ENCODE measurements at regions not wholly inside any gene's neighbourhood (a gene's known extent, or its start where the extent isn't known, plus 50 kb on each side); places are given as distances from the start of the nearest gene placed in this dataset.

DNA sequence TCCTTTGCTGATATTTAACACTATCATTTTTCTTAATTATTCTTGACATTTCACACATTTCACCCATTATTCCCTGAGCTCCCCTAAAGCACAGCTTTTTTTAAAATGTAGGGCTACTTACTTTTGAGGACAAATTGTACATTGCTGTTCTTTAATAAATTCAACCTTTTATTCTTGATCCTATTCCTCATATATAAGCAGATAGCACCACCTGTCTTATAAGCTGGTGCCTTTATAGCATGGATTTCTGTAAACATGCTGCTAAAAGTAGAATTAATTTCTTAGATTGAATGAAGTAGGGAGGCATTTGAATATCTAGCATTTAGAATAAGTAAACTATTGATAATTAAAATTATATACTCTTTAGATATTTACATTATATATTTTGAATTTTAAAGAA is 603.4 kb upstream of the PCDH9 start:
- no peaks in the 10 kb centered on the region for H3K4me1 ChIP-seq (ENCODE audit: control insufficient read depth in 1 of 2, insufficient read depth in 2 of 2, low read length in 2 of 2)
- no peaks in the 10 kb centered on the region for H3K27me3 ChIP-seq (ENCODE audit: low read depth, low read length)
- H3K27ac ChIP-seq (ENCODE audit: low read length), result no peak overlapping the region
- no peaks in the 10 kb centered on the region for H3K9me3 ChIP-seq (ENCODE audit: control insufficient read depth in 1 of 2, low read length in 2 of 2)
- no peak overlapping the region for H3K4me3 ChIP-seq (ENCODE audit: low read depth in 1 of 2, low read length in 2 of 2)
- H3K36me3 ChIP-seq (ENCODE audit: control insufficient read depth in 1 of 2, insufficient read depth in 2 of 2, low read length in 2 of 2), result no peaks in the 10 kb centered on the region

DNA sequence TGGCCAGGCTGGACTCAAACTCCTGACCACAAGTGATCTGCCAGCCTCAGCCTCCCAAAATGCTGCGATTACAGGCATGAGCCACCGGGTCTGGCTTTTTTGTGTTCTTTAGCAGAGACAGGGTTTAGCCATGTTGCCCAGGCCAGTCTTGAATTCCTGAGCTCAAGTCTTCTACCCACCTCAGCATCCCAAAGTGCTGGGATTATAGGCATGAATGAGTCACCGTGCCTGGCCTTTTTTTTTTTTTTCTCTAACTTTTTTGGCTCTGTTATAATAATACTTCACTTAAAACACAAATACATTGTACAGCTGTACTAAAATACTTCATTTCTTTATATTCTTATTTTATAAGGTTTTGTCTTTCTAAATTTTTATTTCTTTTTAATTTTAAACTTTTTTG is 599.5 kb upstream of the PCDH9 start:
- H3K36me3 ChIP-seq (ENCODE audit: control insufficient read depth in 1 of 2, insufficient read depth in 2 of 2, low read length in 2 of 2), result no peaks in the 10 kb centered on the region
- H3K27me3 ChIP-seq (ENCODE audit: low read depth, low read length), result no peaks in the 10 kb centered on the region
- H3K4me3 ChIP-seq (ENCODE audit: low read depth in 1 of 2, low read length in 2 of 2), result no peak overlapping the region
- H3K27ac ChIP-seq (ENCODE audit: low read length), result no peak overlapping the region
- peaks cover 0 to 2% of the 10 kb centered on the region in 2 donors for H3K9me3 ChIP-seq (ENCODE audit: control insufficient read depth in 1 of 2, low read length in 2 of 2)
- no peaks in the 10 kb centered on the region for H3K4me1 ChIP-seq (ENCODE audit: control insufficient read depth in 1 of 2, insufficient read depth in 2 of 2, low read length in 2 of 2)

DNA sequence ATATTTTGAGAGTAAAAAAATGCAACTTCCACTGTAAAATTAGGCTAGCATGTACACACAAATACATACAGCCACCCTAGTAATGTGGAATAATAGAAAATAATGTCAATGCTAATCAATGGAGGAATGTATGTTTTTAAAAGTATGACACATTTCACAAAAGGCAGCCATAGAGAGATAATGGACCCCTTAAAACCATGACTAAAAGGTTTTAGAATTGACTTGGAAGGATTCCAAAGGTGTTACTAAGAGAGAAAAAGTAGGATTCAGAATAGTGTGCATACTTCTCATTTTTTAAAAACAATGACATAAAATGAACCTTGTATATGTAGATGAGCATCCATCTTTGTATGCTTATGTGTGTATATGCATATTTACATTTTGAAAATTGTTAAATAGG is 597.9 kb upstream of the PCDH9 start:
- Histone ChIP-seq H3K36me3 (ENCODE audit: control insufficient read depth in 1 of 2, insufficient read depth in 2 of 2, low read length in 2 of 2) (no peaks in the 10 kb centered on the region), H3K4me1 (ENCODE audit: control insufficient read depth in 1 of 2, insufficient read depth in 2 of 2, low read length in 2 of 2) (no peaks in the 10 kb centered on the region), H3K9me3 (ENCODE audit: control insufficient read depth in 1 of 2, low read length in 2 of 2) (peaks cover 0 to 2% of the 10 kb centered on the region in 2 donors), H3K4me3 (ENCODE audit: low read depth in 1 of 2, low read length in 2 of 2) (no peak overlapping the region), H3K27me3 (ENCODE audit: low read depth, low read length) (no peaks in the 10 kb centered on the region), H3K27ac (ENCODE audit: low read length) (no peak overlapping the region)

DNA sequence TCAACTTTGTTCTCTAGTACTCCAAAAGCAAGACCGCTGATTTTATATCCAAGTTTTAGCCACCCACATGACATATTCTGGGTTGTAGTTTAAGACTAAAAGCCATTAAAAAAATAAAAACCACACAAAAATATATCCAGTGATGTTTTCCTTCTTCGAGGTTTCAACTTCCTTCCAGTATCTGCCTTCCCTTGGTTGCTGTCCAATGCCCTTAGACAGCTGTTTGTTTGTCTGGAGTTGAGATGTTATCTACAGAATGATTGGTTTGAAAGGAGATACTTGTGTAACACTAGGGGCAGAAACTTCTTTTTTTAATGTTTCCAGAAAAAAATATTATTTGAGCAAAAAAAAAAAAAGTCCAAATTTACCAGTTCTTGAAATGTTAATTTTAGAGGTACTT is 591.5 kb upstream of the PCDH9 start:
- H3K36me3 ChIP-seq (ENCODE audit: control insufficient read depth in 1 of 2, insufficient read depth in 2 of 2, low read length in 2 of 2), result no peaks in the 10 kb centered on the region
- H3K4me3 ChIP-seq (ENCODE audit: low read depth in 1 of 2, low read length in 2 of 2), result no peak overlapping the region
- H3K9me3 ChIP-seq (ENCODE audit: control insufficient read depth in 1 of 2, low read length in 2 of 2), result peaks cover 0 to 2% of the 10 kb centered on the region in 2 donors
- no peaks in the 10 kb centered on the region for H3K4me1 ChIP-seq (ENCODE audit: control insufficient read depth in 1 of 2, insufficient read depth in 2 of 2, low read length in 2 of 2)
- H3K27ac ChIP-seq (ENCODE audit: low read length), result no peak overlapping the region
- H3K27me3 ChIP-seq (ENCODE audit: low read depth, low read length), result no peaks in the 10 kb centered on the region

DNA sequence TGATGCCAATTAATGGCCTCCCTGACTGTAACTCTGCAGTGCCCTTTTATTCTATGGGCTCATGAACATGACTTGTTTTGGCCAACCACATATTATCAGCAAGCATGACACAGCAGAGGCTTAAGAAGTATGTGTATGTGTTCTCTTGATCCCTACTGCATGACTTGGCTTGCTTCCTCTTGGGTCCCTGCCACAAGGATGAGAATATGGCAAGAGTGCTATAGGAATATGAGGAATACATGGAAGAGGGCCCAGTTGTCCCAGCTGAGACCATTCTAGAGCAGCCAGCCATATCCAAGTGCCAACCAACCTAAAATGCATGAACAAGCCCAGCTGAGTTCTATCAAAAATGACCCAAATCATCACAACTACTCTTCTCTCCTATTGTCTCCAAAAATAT is 576.7 kb upstream of the PCDH9 start:
- Histone ChIP-seq H3K9me3 (ENCODE audit: control insufficient read depth in 1 of 2, low read length in 2 of 2) (no peaks in the 10 kb centered on the region), H3K4me3 (ENCODE audit: low read depth in 1 of 2, low read length in 2 of 2) (no peak overlapping the region), H3K27ac (ENCODE audit: low read length) (no peak overlapping the region), H3K36me3 (ENCODE audit: control insufficient read depth in 1 of 2, insufficient read depth in 2 of 2, low read length in 2 of 2) (no peaks in the 10 kb centered on the region), H3K4me1 (ENCODE audit: control insufficient read depth in 1 of 2, insufficient read depth in 2 of 2, low read length in 2 of 2) (no peaks in the 10 kb centered on the region), H3K27me3 (ENCODE audit: low read depth, low read length) (no peaks in the 10 kb centered on the region)

DNA sequence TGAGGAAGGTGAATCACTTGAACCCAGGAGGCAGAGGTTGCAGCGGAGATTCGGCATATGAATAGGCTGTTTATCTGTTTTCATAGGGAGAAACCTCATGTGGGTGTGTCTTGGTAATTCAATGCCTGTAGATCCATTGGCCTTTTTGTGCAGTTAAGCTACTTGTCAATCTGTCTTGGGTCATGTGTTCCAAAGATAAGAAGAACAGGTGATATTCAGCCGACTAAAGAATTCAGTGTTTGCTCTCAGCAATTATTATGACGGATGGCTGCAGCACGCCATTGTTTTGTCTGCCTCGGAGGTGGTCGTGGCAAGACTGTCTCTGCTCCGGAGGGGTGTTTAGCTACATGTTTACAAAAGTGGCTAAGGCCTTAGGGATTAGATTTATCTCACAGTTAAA is 573.0 kb upstream of the PCDH9 start:
- H3K27ac ChIP-seq (ENCODE audit: low read length), result no peak overlapping the region
- no peaks in the 10 kb centered on the region for H3K9me3 ChIP-seq (ENCODE audit: control insufficient read depth in 1 of 2, low read length in 2 of 2)
- no peaks in the 10 kb centered on the region for H3K4me1 ChIP-seq (ENCODE audit: control insufficient read depth in 1 of 2, insufficient read depth in 2 of 2, low read length in 2 of 2)
- H3K36me3 ChIP-seq (ENCODE audit: control insufficient read depth in 1 of 2, insufficient read depth in 2 of 2, low read length in 2 of 2), result no peaks in the 10 kb centered on the region
- H3K4me3 ChIP-seq (ENCODE audit: low read depth in 1 of 2, low read length in 2 of 2), result no peak overlapping the region
- no peaks in the 10 kb centered on the region for H3K27me3 ChIP-seq (ENCODE audit: low read depth, low read length)

DNA sequence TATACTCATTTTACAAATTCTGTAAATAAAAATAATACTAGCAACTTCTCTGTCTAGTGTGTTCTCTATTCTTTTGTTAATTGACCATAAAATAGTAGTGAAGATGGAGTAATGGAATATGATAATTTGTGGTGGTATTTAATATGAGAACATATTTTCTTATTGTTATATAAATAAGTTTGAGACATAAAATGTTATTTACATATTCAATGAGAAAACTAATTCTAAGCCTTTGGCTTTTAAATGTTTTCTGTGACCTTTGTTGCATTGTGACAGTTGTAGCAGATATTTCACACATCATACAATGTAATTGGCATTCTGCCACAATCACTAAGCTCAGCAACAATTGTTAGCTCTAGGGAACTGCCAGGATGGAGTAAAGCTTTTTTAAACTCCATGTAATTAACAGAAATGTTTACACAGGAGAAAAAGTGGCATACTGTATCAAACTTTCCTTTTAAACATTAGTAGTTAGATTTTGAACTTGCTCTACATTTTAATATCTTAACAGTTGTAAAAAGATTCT is 562.1 kb upstream of the PCDH9 start:
- H3K27ac ChIP-seq (ENCODE audit: low read length), result no peak overlapping the region
- H3K9me3 ChIP-seq (ENCODE audit: control insufficient read depth in 1 of 2, low read length in 2 of 2), result no peaks in the 10 kb centered on the region
- no peaks in the 10 kb centered on the region for H3K27me3 ChIP-seq (ENCODE audit: low read depth, low read length)
- no peaks in the 10 kb centered on the region for H3K4me1 ChIP-seq (ENCODE audit: control insufficient read depth in 1 of 2, insufficient read depth in 2 of 2, low read length in 2 of 2)
- no peaks in the 10 kb centered on the region for H3K36me3 ChIP-seq (ENCODE audit: control insufficient read depth in 1 of 2, insufficient read depth in 2 of 2, low read length in 2 of 2)
- no peak overlapping the region for H3K4me3 ChIP-seq (ENCODE audit: low read depth in 1 of 2, low read length in 2 of 2)

DNA sequence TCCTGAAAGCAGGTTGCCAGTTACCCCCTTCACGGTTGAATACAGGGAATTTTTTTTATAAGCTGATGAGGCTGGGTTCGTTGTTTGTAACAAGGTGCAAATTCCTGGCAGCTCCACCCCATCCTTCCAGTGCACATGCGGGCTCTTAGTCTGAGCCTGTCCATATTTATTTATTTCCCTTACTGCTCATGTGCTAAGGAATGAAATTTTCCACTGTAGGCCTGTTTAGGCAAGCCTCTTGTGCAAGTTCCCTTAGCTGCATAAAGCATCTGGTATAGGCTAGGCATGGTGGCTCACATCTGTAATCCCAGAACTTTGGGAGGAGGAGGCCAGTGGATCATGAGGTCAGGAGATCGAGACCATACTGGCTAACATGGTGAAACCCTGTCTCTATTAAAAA is 560.9 kb upstream of the PCDH9 start:
- H3K27me3 ChIP-seq (ENCODE audit: low read depth, low read length), result no peaks in the 10 kb centered on the region
- H3K4me3 ChIP-seq (ENCODE audit: low read depth in 1 of 2, low read length in 2 of 2), result no peak overlapping the region

DNA sequence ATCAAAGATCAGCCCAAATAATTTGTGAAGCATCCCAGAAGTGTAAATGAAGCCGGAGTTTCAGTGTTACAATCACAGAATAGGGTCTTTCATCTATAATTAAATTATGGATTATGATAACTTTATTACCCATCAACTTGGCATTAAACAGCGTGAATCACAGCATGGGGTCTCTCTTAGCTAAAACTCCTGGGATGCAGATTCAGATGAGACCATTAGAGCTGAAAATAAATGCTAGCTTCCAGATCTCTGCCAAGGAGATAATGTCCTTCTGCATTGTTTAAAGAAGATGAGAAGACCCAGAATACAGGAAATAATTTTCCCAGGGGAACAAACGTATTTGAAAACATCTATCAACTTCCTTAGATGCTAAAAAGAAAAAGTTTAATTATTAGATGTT is 546.0 kb upstream of the PCDH9 start:
- no peak overlapping the region for H3K27ac ChIP-seq (ENCODE audit: low read length)
- no peaks in the 10 kb centered on the region for H3K36me3 ChIP-seq (ENCODE audit: control insufficient read depth in 1 of 2, insufficient read depth in 2 of 2, low read length in 2 of 2)
- H3K4me3 ChIP-seq (ENCODE audit: low read depth in 1 of 2, low read length in 2 of 2), result no peak overlapping the region
- no peaks in the 10 kb centered on the region for H3K9me3 ChIP-seq (ENCODE audit: control insufficient read depth in 1 of 2, low read length in 2 of 2)
- H3K27me3 ChIP-seq (ENCODE audit: low read depth, low read length), result no peaks in the 10 kb centered on the region
- no peaks in the 10 kb centered on the region for H3K4me1 ChIP-seq (ENCODE audit: control insufficient read depth in 1 of 2, insufficient read depth in 2 of 2, low read length in 2 of 2)

More for the DNA sequence above, 560.9 kb upstream of the PCDH9 start:
- H3K36me3 ChIP-seq (ENCODE audit: control insufficient read depth in 1 of 2, insufficient read depth in 2 of 2, low read length in 2 of 2), result no peaks in the 10 kb centered on the region
- H3K9me3 ChIP-seq (ENCODE audit: control insufficient read depth in 1 of 2, low read length in 2 of 2), result no peaks in the 10 kb centered on the region
- H3K27ac ChIP-seq (ENCODE audit: low read length), result no peak overlapping the region
- H3K4me1 ChIP-seq (ENCODE audit: control insufficient read depth in 1 of 2, insufficient read depth in 2 of 2, low read length in 2 of 2), result no peaks in the 10 kb centered on the region

DNA sequence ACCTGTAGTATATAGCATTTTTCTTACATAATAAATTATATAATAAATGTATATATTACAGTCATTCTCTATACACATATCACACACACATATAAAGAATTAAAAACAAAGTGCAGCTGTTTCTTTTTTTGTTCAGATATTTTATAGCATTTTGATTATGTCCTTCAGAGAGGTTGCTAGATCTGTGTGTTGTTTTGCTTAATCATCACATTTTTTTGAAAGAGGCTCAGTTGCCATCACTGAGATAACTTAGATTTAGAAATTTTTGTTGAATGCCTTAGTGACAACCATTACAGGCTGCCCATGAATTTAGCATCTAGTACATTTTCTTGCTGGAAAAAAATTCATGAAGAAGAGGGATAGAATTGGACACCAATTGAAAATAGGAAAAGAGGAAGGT is 545.2 kb upstream of the PCDH9 start:
- H3K4me3 ChIP-seq (ENCODE audit: low read depth in 1 of 2, low read length in 2 of 2), result no peak overlapping the region
- H3K27me3 ChIP-seq (ENCODE audit: low read depth, low read length), result no peaks in the 10 kb centered on the region
- H3K4me1 ChIP-seq (ENCODE audit: control insufficient read depth in 1 of 2, insufficient read depth in 2 of 2, low read length in 2 of 2), result no peaks in the 10 kb centered on the region
- H3K27ac ChIP-seq (ENCODE audit: low read length), result no peak overlapping the region
- H3K36me3 ChIP-seq (ENCODE audit: control insufficient read depth in 1 of 2, insufficient read depth in 2 of 2, low read length in 2 of 2), result no peaks in the 10 kb centered on the region
- H3K9me3 ChIP-seq (ENCODE audit: control insufficient read depth in 1 of 2, low read length in 2 of 2), result no peaks in the 10 kb centered on the region

DNA sequence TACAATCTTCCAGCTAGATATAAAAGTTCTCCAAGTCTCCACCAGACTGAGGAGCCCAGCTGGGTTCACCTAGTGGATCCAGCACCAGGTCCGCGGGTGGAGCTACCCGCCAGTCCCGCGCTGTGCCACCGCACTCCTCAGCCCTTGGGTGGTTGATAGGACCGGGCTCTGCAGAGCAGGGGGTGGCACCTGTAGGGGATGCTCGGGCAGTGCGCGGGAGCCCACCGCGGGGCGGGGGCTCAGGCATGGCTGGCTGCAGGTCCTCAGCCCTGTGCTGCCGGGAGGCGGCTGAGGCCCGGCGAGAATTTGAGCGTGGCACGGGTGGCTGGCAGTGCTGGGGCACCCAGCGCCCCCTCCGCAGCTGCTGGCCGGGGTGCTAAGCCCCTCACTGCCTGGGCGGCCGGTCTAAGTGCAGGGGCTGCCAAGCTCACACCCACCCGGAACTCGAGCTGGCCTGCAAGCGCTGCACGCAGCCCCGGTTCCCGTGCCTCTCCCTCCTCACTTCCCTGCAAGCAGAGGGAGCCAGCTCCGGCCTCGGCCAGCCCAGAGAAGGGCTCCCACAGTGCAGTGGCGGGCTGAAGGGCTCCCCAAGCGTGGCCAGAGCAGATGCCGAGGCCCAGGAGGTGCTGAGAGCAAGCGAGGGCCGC is 542.8 kb upstream of the PCDH9 start:
- Histone ChIP-seq H3K27me3 (ENCODE audit: low read depth, low read length) (no peaks in the 10 kb centered on the region), H3K9me3 (ENCODE audit: control insufficient read depth in 1 of 2, low read length in 2 of 2) (peaks cover 0 to 5% of the 10 kb centered on the region in 2 donors), H3K36me3 (ENCODE audit: control insufficient read depth in 1 of 2, insufficient read depth in 2 of 2, low read length in 2 of 2) (no peaks in the 10 kb centered on the region), H3K4me1 (ENCODE audit: control insufficient read depth in 1 of 2, insufficient read depth in 2 of 2, low read length in 2 of 2) (no peaks in the 10 kb centered on the region), H3K27ac (ENCODE audit: low read length) (no peak overlapping the region), H3K4me3 (ENCODE audit: low read depth in 1 of 2, low read length in 2 of 2) (no peak overlapping the region)

DNA sequence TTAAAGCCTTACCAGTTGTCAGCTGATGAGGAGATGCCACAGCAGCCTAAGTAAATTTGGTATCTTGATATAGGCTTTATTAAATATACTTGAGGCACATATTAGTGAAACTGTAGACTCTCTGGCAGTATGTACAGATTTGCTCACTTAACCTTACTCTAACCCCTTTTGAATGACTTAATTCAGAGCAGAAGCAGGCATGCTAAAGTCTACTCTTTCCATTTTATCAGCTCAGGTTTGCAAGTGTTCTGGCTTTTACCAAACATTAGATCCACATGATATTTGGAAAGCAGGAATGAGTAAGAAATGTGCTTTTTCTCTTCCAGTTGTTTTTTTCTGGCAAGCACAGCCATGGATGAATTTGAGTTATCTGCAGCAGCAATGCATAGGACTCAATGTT is 541.0 kb upstream of the PCDH9 start:
- Histone ChIP-seq H3K36me3 (ENCODE audit: control insufficient read depth in 1 of 2, insufficient read depth in 2 of 2, low read length in 2 of 2) (no peaks in the 10 kb centered on the region), H3K27ac (ENCODE audit: low read length) (no peak overlapping the region), H3K4me1 (ENCODE audit: control insufficient read depth in 1 of 2, insufficient read depth in 2 of 2, low read length in 2 of 2) (no peaks in the 10 kb centered on the region), H3K27me3 (ENCODE audit: low read depth, low read length) (no peaks in the 10 kb centered on the region), H3K4me3 (ENCODE audit: low read depth in 1 of 2, low read length in 2 of 2) (no peak overlapping the region), H3K9me3 (ENCODE audit: control insufficient read depth in 1 of 2, low read length in 2 of 2) (peaks cover 0 to 5% of the 10 kb centered on the region in 2 donors)

Measured in muscle layer of duodenum (tissue), 2 donors.